A549 (cell line): ENCODE measurements at regions not wholly inside any gene's neighbourhood (a gene's known extent, or its start where the extent isn't known, plus 50 kb on each side); places are given as distances from the start of the nearest gene placed in this dataset.

Experiments used
- ATAC-seq, 2 experiments: fragments of 200-7000 bp in 1 of 2; fragments of >200 bp in 1 of 2; cut with Nextera tagmentation in 1 of 2; cut with Tn5 transposase in 1 of 2; 3 replicates each; pipeline versions ENCODE4 v1.8.0 to v1.9.1; 2018 to 2020; ENCODE audit warnings: mild to moderate bottlenecking in 1 of 2, moderate library complexity in 1 of 2
- CTCF ChIA-PET: fragments of 300-600 bp; sonication (Branson Sonifier 250); formaldehyde crosslinking; extraction: SDS; loops from one replicate; lab custom pipeline; 2021; ENCODE audit warnings: antibody characterized with exemption, inconsistent platforms; lab: Yijun Ruan, JAX
- POLR2A ChIA-PET: fragments of 350-600 bp; formaldehyde crosslinking; extraction: SDS; loops from one replicate; lab custom pipeline; 2021; ENCODE audit warnings: antibody characterized with exemption, inconsistent platforms; lab: Yijun Ruan, JAX
- DNase-seq, 2 experiments: peaks; one replicate each; pipeline versions ENCODE4 v3.0.0 to v3.0.0-alpha.2; 2011 to 2016; ENCODE audit warnings: low read depth in 1 of 2, low spot score in 1 of 2
- FAIRE-seq: peaks from 2 replicates; lab custom pipeline; 2011; peaks lifted over from hg19 to GRCh38; lab: Jason Lieb, UNC
- H3K27ac ChIP-seq, 2 experiments: fragments of >200 bp; sonication (Bioruptor Twin); formaldehyde crosslinking; 3 replicates each; pipeline ENCODE4 v1.5.1; 2016 to 2017
- H3K4me1 ChIP-seq: fragments of >200 bp; sonication (Bioruptor Twin); formaldehyde crosslinking; 3 replicates; pipeline ENCODE4 v1.6.1; 2016
- H3K4me2 ChIP-seq: fragments of >200 bp; sonication (Bioruptor Twin); formaldehyde crosslinking; 3 replicates; pipeline ENCODE4 v1.6.1; 2016
- H3K4me3 ChIP-seq: fragments of >200 bp; sonication (Bioruptor Twin); formaldehyde crosslinking; 3 replicates; pipeline ENCODE4 v1.5.1; 2016
- H3K9me3 ChIP-seq: fragments of >200 bp; sonication (Bioruptor Twin); formaldehyde crosslinking; 3 replicates; pipeline ENCODE4 v1.6.1; 2016
- CHD2 ChIP-seq: fragments of 150-350 bp; IDR thresholded peaks from 2 replicates; pipeline ENCODE4 v1.6.1; 2014; ENCODE audit warnings: low read length; ENCODE audit not compliant: partially characterized antibody
- CHD4 ChIP-seq: fragments of 200-600 bp; sonication (generic); IDR thresholded peaks from 2 replicates; pipeline ENCODE4 v1.6.1; 2016; ENCODE audit warnings: antibody characterized with exemption, mild to moderate bottlenecking, borderline replicate concordance
- CTCF ChIP-seq: fragments of >200 bp; sonication (Bioruptor Twin); formaldehyde crosslinking; IDR thresholded peaks from 3 replicates; pipeline ENCODE4 v1.5.1; 2016
- EHMT2 ChIP-seq: fragments of 200-600 bp; sonication (generic); IDR thresholded peaks from 2 replicates; pipeline ENCODE4 v1.6.1; 2016; ENCODE audit warnings: antibody characterized with exemption, low read depth, mild to moderate bottlenecking, moderate library complexity
- ESRRA ChIP-seq: fragments of 150-350 bp; IDR thresholded peaks from 2 replicates; pipeline ENCODE4 v1.6.1; 2014; ENCODE audit warnings: mild to moderate bottlenecking, low read length, borderline replicate concordance
- HDAC2 ChIP-seq: fragments of 200-600 bp; sonication (generic); IDR thresholded peaks from 2 replicates; pipeline ENCODE4 v1.6.1; 2016
- HEYL ChIP-seq: fragments of 250-450 bp; sonication (Bioruptor Pico); IDR thresholded peaks from 2 replicates; pipeline ENCODE4 v1.8.0; 2021; ENCODE audit warnings: mild to moderate bottlenecking, moderate library complexity
- HOXA7 ChIP-seq: fragments of 250-450 bp; sonication (Bioruptor Pico); IDR thresholded peaks from 2 replicates; pipeline ENCODE4 v1.5.0; 2020; ENCODE audit warnings: mild to moderate bottlenecking, moderate library complexity
- HOXB13 ChIP-seq: fragments of 250-450 bp; sonication (Bioruptor Pico); IDR thresholded peaks from 2 replicates; pipeline ENCODE4 v1.5.0; 2020; ENCODE audit warnings: low read depth, mild to moderate bottlenecking, moderate library complexity
- JUN ChIP-seq, 2 experiments: fragments of >200 bp; sonication (Bioruptor Twin); formaldehyde crosslinking; IDR thresholded peaks; 2 replicates in 1 of 2; 3 replicates in 1 of 2; pipeline ENCODE4 v1.6.1; 2016 to 2017
- JUNB ChIP-seq: fragments of >200 bp; sonication (Bioruptor Twin); formaldehyde crosslinking; IDR thresholded peaks from 2 replicates; pipeline ENCODE4 v1.6.1; 2016
- MAX ChIP-seq: IDR thresholded peaks from 2 replicates; pipeline ENCODE4 v1.6.1; 2012
- MAZ ChIP-seq: fragments of 150-350 bp; IDR thresholded peaks from 2 replicates; pipeline ENCODE4 v1.6.1; 2014; ENCODE audit warnings: antibody characterized with exemption, low read depth, low read length, borderline replicate concordance
- MYC ChIP-seq: IDR thresholded peaks from 2 replicates; pipeline ENCODE4 v1.6.1; 2012; ENCODE audit warnings: mild to moderate bottlenecking, inconsistent platforms, low read length, improper control_type of control experiment, borderline replicate concordance
- PHF8 ChIP-seq: fragments of 200-600 bp; sonication (generic); IDR thresholded peaks from 2 replicates; pipeline ENCODE4 v1.6.1; 2016; ENCODE audit warnings: low read depth, mild to moderate bottlenecking, antibody characterized with exemption, moderate library complexity, borderline replicate concordance
- RFX5 ChIP-seq: fragments of 450-650 bp; IDR thresholded peaks from 2 replicates; pipeline ENCODE4 v1.7.1; 2014; ENCODE audit warnings: antibody characterized with exemption, mild to moderate bottlenecking, moderate library complexity
- SMC3 ChIP-seq: fragments of >200 bp; sonication (Bioruptor Twin); formaldehyde crosslinking; IDR thresholded peaks from 3 replicates; pipeline ENCODE4 v1.6.1; 2018; ENCODE audit warnings: inconsistent platforms
- USF2 ChIP-seq: fragments of 450-650 bp; IDR thresholded peaks from 2 replicates; pipeline ENCODE4 v1.6.1; 2014; ENCODE audit warnings: antibody characterized with exemption
- ZFP36 ChIP-seq: fragments of 450-650 bp; IDR thresholded peaks from 2 replicates; pipeline ENCODE4 v1.6.1; 2014; ENCODE audit warnings: borderline replicate concordance; ENCODE audit not compliant: partially characterized antibody
- ZNF302 ChIP-seq: fragments of 250-450 bp; sonication (Bioruptor Pico); IDR thresholded peaks from 2 replicates; pipeline ENCODE4 v1.9.0; 2021; ENCODE audit warnings: inconsistent platforms, mild to moderate bottlenecking, moderate library complexity
- WGBS: methylation state at CpG from one replicate; pipeline ENCODE4 v1.1.6; 2017; ENCODE audit errors: missing lambda C conversion rate; 5-methylcytosine and 5-hydroxymethylcytosine counted together

- TF ChIP-seq SMC3, result no peak
- TF ChIP-seq HOXA7 (CRISPR knock-in tag), result no peak
- no peak for TF ChIP-seq CHD2
- no peak for TF ChIP-seq RFX5
- FAIRE-seq (no peak), DNase-seq (no peak), ATAC-seq (no peak)
- ChIA-PET CTCF (no interaction called here), POLR2A (no interaction called here)
- H3K4me3 ChIP-seq, result no peak overlapping the region
- no peak overlapping the region for H3K27ac ChIP-seq
- H3K4me2 ChIP-seq, result no peak overlapping the region
- H3K9me3 ChIP-seq, result peaks cover 12% of the 10 kb centered on the region; the same call in 2 of the 3 replicates
- no peaks in the 10 kb centered on the region for H3K4me1 ChIP-seq
- 14% methylated on average over 3 of the region's 3 CpGs for WGBS
Measured at GRCh38 chr3:28103861-28104260, 137.6 kb upstream of the CMC1 start.

GRCh38 chr3:28104896-28105534, 136.4 kb upstream of the CMC1 start:
- POLR2A ChIA-PET, result no interaction called here
- Histone ChIP-seq H3K4me2 (no peak overlapping the region), H3K4me3 (no peak overlapping the region), H3K27ac (no peak overlapping the region), H3K9me3 (0 out of 3 replicates have a peak, but pooled peaks cover 2% of the 10 kb centered on the region), H3K4me1 (no peaks in the 10 kb centered on the region)
- FAIRE-seq (no peak), ATAC-seq (no peak), DNase-seq (no peak)
- TF ChIP-seq MAZ (no peak), JUN (IDR thresholded peaks at IDR 0.05) (no peak), HEYL (no peak), ESRRA (no peak), HDAC2 (no peak), ZFP36 (no peak), EHMT2 (no peak)
- CTCF ChIA-PET, result no interaction called here
- WGBS, result 49% methylated on average over 11 of the region's 11 CpGs

GRCh38 chr3:28109829-28110228, 131.6 kb upstream of the CMC1 start:
- no peak for TF ChIP-seq MAX
- Histone ChIP-seq H3K4me1 (no peaks in the 10 kb centered on the region), H3K9me3 (no peaks in the 10 kb centered on the region), H3K4me3 (no peak overlapping the region), H3K4me2 (no peak overlapping the region), H3K27ac (no peak overlapping the region)
- DNase-seq (peak; percentile 3 to 47), ATAC-seq (no peak), FAIRE-seq (no peak)
- ChIA-PET CTCF (interaction anchor here (1.3 kb wide), 1 partner anchor 12 kb away, joined by 3 read pairs; no protein-coding TSS in a partner anchor), POLR2A (no interaction called here)
- WGBS, result 17% methylated on average over 2 of the region's 2 CpGs

GRCh38 chr3:28110869-28111268, 130.6 kb upstream of the CMC1 start:
- H3K4me1 ChIP-seq, result no peaks in the 10 kb centered on the region
- no peak overlapping the region for H3K4me3 ChIP-seq
- TF ChIP-seq CTCF (no peak), SMC3 (no peak), ZNF302 (CRISPR knock-in tag) (no peak), CHD4 (no peak), JUNB (no peak), USF2 (no peak), HOXB13 (CRISPR knock-in tag) (no peak), PHF8 (no peak), MYC (no peak), HDAC2 (no peak), RFX5 (no peak)
- TF ChIP-seq, all 56 proteins: peak for 0
- ChIA-PET POLR2A (no interaction called here), CTCF (interaction anchor here (0.8 to 1.3 kb wide), 2 partner anchors 13 to 389 kb away, joined by 3 read pairs; partner anchors contain the start of gene EOMES)
- ATAC-seq, result no peak
- no peak for FAIRE-seq
- Histone ChIP-seq H3K9me3 (no peaks in the 10 kb centered on the region), H3K4me2 (no peak overlapping the region), H3K27ac (no peak overlapping the region)
- no peak for DNase-seq
